ENCODE measurements at regions not wholly inside any gene's neighbourhood (a gene's known extent, or its start where the extent isn't known, plus 50 kb on each side); places are given as distances from the start of the nearest gene placed in this dataset.

DNA sequence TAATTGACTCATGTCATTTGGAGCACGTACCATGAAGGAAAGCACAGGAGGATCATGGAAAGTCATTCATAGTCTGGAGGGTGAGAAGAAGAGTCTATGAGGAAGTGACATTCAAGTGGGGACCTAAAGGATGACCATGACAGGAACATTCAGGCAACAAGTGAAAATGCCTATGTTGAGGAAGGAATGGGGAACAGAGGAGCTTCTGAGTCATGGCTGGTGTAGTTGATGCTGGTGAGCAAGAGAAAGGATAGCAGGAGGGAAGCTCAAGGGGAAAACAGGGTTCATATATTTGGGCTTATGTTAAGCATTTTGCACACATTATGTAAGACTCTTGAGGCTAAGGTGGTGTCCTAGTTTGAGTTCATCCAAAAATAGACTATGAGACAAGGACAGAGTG is 318.6 kb downstream of the HNRNPD start:
- Histone ChIP-seq H3K9ac (ENCODE audit: low read length) (no peak overlapping the region), H3K27me3 (ENCODE audit: control insufficient read depth, insufficient read depth, low read length) (no peaks in the 10 kb centered on the region), H3K36me3 (ENCODE audit: control insufficient read depth, insufficient read depth, low read length) (no peaks in the 10 kb centered on the region), H3K4me3 (ENCODE audit: low read length) (no peak overlapping the region), H3K4me1 (ENCODE audit: control insufficient read depth, insufficient read depth, low read length) (no peaks in the 10 kb centered on the region), H3K9me3 (ENCODE audit: control insufficient read depth, low read length) (no peaks in the 10 kb centered on the region)

DNA sequence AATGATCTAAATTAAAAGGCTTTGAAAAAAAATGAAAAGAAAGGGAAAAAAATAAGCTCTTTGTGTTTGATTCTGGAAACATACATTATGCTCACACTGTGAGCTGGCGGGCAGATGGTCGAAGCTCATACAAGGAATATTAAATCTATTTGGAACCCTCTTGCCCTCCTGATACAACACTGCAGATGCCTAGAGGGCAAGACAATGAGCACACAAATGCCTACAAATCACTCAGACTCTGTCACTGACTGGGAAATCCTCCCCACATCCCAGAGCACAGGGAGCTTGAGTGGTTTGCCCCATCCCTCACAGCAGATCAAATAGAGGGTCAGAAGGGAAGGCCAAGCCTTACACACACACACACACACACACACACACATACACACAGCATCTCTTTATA is 320.4 kb downstream of the HNRNPD start:
- no peak overlapping the region for H3K9ac ChIP-seq (ENCODE audit: low read length)
- H3K4me1 ChIP-seq (ENCODE audit: control insufficient read depth, insufficient read depth, low read length), result no peaks in the 10 kb centered on the region
- no peak overlapping the region for H3K4me3 ChIP-seq (ENCODE audit: low read length)
- H3K27me3 ChIP-seq (ENCODE audit: control insufficient read depth, insufficient read depth, low read length), result no peaks in the 10 kb centered on the region
- no peaks in the 10 kb centered on the region for H3K36me3 ChIP-seq (ENCODE audit: control insufficient read depth, insufficient read depth, low read length)
- no peaks in the 10 kb centered on the region for H3K9me3 ChIP-seq (ENCODE audit: control insufficient read depth, low read length)

DNA sequence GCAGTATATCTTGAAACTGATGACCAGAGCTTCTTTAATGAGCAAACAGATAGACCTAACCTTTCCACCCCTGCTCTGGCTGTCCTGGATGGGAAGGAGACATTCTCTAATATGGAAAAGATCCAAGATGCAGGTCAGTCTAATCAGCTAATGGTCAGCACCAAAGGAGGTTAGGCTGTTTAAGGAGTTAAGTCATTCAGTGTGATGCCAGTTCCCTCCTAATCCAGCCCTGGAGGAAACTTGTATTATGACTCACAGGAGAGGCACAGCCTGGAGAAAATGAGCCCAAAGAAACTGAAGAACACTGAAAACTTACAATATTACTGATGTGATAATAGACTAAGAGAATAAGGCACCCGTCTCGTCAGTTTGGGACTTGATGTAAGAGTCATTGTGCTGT is 323.0 kb downstream of the HNRNPD start:
- Histone ChIP-seq H3K36me3 (ENCODE audit: control insufficient read depth, insufficient read depth, low read length) (no peaks in the 10 kb centered on the region), H3K4me1 (ENCODE audit: control insufficient read depth, insufficient read depth, low read length) (no peaks in the 10 kb centered on the region), H3K9me3 (ENCODE audit: control insufficient read depth, low read length) (no peaks in the 10 kb centered on the region), H3K9ac (ENCODE audit: low read length) (no peak overlapping the region), H3K4me3 (ENCODE audit: low read length) (no peak overlapping the region), H3K27me3 (ENCODE audit: control insufficient read depth, insufficient read depth, low read length) (no peaks in the 10 kb centered on the region)

DNA sequence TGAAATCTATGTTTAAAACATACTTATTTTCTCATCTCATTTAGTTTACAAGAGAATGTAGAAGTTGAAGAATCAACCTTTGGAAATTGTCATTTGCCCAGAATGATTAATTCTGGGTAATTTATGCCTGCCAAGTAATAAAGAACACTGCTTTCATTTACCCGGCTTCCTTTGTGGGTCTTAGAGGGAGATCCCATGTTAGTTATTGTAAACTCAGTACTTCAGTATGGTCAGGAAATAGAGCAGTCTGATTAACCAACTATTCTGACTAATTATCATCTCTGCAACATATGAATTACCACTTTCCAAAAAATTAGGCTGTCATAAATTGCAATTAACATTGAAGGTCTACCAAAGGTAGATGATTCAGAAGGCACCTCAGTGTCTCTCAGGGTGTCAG is 324.5 kb downstream of the HNRNPD start:
- peaks cover 5% of the 10 kb centered on the region for H3K27me3 ChIP-seq (ENCODE audit: control insufficient read depth, insufficient read depth, low read length)
- H3K4me3 ChIP-seq (ENCODE audit: low read length), result no peak overlapping the region
- no peaks in the 10 kb centered on the region for H3K36me3 ChIP-seq (ENCODE audit: control insufficient read depth, insufficient read depth, low read length)
- no peaks in the 10 kb centered on the region for H3K9me3 ChIP-seq (ENCODE audit: control insufficient read depth, low read length)
- no peaks in the 10 kb centered on the region for H3K4me1 ChIP-seq (ENCODE audit: control insufficient read depth, insufficient read depth, low read length)
- H3K9ac ChIP-seq (ENCODE audit: low read length), result no peak overlapping the region

DNA sequence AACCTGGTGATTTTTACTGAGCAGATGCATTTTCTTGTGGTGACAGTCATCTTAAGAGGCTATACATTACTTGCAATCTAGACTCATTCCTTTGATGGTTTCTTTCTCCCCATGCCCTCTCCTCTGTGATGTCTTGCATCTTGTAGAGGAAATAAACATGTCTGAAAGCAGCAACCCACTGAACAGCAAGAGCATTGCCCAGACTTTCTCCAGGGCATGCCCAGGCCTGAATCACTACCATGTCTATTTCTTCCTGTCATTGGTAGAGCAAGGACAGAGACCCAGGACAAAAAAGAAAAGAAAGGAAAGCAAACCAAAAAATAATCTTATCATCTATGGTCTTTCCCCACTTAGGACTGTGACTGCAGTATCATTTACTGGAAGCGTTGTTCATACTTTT is 326.1 kb downstream of the HNRNPD start:
- H3K9me3 ChIP-seq (ENCODE audit: control insufficient read depth, low read length), result no peaks in the 10 kb centered on the region
- H3K27me3 ChIP-seq (ENCODE audit: control insufficient read depth, insufficient read depth, low read length), result peaks cover 11% of the 10 kb centered on the region
- H3K36me3 ChIP-seq (ENCODE audit: control insufficient read depth, insufficient read depth, low read length), result no peaks in the 10 kb centered on the region
- H3K9ac ChIP-seq (ENCODE audit: low read length), result no peak overlapping the region
- peaks cover 11% of the 10 kb centered on the region for H3K4me1 ChIP-seq (ENCODE audit: control insufficient read depth, insufficient read depth, low read length)
- H3K4me3 ChIP-seq (ENCODE audit: low read length), result no peak overlapping the region

DNA sequence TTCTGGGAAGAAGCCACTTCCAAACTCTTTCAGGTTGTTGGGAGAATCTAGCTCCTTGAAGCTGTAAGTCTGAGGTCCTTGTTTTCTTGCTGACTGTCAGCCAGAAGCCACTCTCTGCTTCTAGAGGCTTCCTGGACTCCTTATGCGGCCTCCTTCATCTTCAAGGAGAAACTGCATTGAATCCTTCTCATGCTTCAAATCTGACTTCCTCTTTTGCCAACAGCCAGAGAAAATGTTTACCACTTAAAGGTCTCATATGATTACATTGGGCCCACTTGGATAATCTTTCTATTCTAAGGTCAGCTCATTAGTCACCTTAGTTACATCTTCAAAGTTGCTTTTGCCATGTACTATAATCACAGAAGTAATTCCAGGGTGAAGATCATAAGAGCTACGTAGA is 327.0 kb downstream of the HNRNPD start:
- H3K36me3 ChIP-seq (ENCODE audit: control insufficient read depth, insufficient read depth, low read length), result no peaks in the 10 kb centered on the region
- H3K4me3 ChIP-seq (ENCODE audit: low read length), result no peak overlapping the region
- H3K4me1 ChIP-seq (ENCODE audit: control insufficient read depth, insufficient read depth, low read length), result peaks cover 14% of the 10 kb centered on the region
- H3K9ac ChIP-seq (ENCODE audit: low read length), result no peak overlapping the region
- H3K27me3 ChIP-seq (ENCODE audit: control insufficient read depth, insufficient read depth, low read length), result peaks cover 11% of the 10 kb centered on the region
- no peaks in the 10 kb centered on the region for H3K9me3 ChIP-seq (ENCODE audit: control insufficient read depth, low read length)

DNA sequence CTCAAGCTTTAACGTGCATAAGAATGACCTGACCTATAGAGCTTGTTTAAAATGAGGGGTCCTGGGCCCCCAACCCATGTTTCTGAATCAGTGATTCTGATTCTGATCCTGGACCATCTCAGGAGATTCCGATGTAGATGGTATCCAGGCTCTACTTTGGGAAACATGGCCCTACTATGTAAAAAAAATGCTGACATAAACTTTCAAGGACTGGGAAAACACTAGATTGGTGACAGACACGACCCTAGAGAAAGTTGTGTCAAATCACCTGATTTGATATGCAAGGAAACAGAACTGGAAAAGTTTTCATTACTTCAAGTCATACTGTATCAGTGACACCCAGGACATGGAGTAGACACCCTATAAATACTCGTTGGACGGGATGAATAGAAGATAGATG is 328.5 kb downstream of the HNRNPD start:
- no peaks in the 10 kb centered on the region for H3K36me3 ChIP-seq (ENCODE audit: control insufficient read depth, insufficient read depth, low read length)
- peaks cover 11% of the 10 kb centered on the region for H3K27me3 ChIP-seq (ENCODE audit: control insufficient read depth, insufficient read depth, low read length)
- no peak overlapping the region for H3K4me3 ChIP-seq (ENCODE audit: low read length)
- H3K9ac ChIP-seq (ENCODE audit: low read length), result no peak overlapping the region
- peaks cover 14% of the 10 kb centered on the region for H3K4me1 ChIP-seq (ENCODE audit: control insufficient read depth, insufficient read depth, low read length)
- H3K9me3 ChIP-seq (ENCODE audit: control insufficient read depth, low read length), result no peaks in the 10 kb centered on the region

DNA sequence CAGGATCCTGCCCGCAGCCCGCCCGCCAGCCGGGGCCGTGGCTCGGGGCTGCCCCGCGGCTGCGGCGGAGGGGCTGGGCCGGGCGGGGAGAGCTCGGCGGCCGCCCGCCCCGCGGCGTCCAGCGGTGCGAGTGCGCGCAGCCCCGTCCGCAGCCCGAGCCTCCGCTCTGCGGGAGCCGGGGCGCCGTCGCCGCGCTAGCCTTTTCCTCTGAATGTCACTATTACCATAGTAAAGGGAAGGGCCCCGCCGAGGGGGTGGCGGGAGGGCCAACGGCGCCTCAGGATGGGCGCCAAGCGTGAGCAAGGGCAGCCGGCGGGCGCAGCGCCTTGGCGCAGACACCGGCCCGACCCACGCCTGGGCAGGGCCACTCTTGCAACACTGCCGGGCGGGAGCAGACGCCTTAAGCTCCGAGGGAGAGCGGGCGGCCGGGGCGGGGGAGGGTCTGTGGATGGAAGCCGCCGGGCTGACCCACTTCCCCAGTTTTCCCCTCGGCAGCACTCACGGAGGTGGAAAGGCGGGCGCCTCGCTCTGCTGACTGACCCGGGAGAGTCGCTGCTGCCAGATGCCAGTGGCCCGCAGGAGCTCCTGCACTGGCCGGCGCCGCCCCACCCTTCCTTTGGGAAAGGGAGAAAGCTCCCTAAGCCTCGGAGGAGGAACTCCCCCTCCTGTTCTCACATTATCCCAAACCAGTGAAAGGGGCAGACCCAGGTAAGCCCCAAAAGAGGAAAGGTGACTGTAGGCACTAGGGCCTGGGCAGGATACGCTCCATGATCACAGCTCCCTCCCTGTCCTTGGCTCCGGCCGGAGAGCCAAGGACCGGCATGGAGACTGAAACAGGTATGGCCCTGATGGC is 329.4 kb downstream of the HNRNPD start:
- peaks cover 14% of the 10 kb centered on the region for H3K4me1 ChIP-seq (ENCODE audit: control insufficient read depth, insufficient read depth, low read length)
- no peaks in the 10 kb centered on the region for H3K9me3 ChIP-seq (ENCODE audit: control insufficient read depth, low read length)
- H3K27me3 ChIP-seq (ENCODE audit: control insufficient read depth, insufficient read depth, low read length), result peaks cover 11% of the 10 kb centered on the region
- H3K36me3 ChIP-seq (ENCODE audit: control insufficient read depth, insufficient read depth, low read length), result no peaks in the 10 kb centered on the region
- H3K4me3 ChIP-seq (ENCODE audit: low read length), result no peak overlapping the region
- no peak overlapping the region for H3K9ac ChIP-seq (ENCODE audit: low read length)

DNA sequence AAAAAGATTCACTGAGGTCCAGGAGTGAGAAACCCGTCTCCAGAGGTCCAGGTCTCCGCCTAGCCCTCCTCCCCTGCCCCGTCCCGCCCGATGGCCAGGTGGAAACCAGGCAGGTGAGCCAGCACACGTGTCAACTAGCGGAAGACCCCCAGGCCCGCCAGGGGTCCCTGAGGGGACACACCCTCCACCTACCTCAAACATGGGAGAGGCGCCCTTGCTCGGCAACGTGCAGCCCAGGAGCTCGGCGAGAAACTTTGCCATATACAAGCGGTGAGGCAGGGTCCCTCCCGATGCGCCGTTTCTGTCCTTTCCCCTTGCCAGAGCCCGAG is 330.0 kb downstream of the HNRNPD start:
- Histone ChIP-seq H3K36me3 (ENCODE audit: control insufficient read depth, insufficient read depth, low read length) (no peaks in the 10 kb centered on the region), H3K4me3 (ENCODE audit: low read length) (peak overlapping the region; percentile 21), H3K9me3 (ENCODE audit: control insufficient read depth, low read length) (no peaks in the 10 kb centered on the region), H3K4me1 (ENCODE audit: control insufficient read depth, insufficient read depth, low read length) (peaks cover 14% of the 10 kb centered on the region), H3K27me3 (ENCODE audit: control insufficient read depth, insufficient read depth, low read length) (peaks cover 11% of the 10 kb centered on the region), H3K9ac (ENCODE audit: low read length) (peak overlapping the region; percentile 23)

DNA sequence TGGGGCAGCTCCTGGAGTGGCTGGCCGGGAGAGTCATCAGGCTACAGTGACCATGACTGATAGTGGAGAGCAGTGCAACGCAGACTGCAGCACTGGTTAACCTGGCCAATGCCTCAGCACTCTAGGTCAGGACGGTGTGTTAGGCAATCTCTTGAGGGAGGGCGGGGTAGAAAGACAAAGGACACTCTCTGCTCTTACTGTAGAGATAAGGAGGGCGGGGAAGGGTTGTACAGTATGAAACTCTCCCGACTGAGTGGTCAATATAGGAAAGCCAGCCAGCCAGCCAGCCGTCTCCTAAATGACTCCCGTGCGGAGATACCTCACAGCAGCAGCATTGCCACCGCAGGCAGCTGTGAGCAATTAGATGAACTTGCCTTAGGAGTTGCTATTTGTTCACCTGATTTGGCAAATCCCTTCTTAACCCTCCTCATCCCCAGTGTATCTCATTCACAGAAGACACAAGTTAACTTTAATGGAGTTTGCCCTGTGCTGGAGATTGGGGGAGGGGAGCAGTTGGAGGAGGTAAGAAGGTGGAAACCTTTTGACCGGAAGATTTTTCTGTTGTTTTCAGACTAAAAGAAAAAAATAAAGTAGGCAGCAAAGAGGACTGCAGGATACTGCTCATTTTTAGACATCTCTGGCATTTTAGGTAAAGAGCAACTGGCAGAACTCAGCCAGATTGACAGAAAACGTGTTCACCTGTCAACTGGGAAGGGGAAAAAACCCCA is 330.5 kb downstream of the HNRNPD start:
- Histone ChIP-seq H3K4me3 (ENCODE audit: low read length) (peak overlapping the region; percentile 21), H3K36me3 (ENCODE audit: control insufficient read depth, insufficient read depth, low read length) (no peaks in the 10 kb centered on the region), H3K27me3 (ENCODE audit: control insufficient read depth, insufficient read depth, low read length) (peaks cover 11% of the 10 kb centered on the region)

DNA sequence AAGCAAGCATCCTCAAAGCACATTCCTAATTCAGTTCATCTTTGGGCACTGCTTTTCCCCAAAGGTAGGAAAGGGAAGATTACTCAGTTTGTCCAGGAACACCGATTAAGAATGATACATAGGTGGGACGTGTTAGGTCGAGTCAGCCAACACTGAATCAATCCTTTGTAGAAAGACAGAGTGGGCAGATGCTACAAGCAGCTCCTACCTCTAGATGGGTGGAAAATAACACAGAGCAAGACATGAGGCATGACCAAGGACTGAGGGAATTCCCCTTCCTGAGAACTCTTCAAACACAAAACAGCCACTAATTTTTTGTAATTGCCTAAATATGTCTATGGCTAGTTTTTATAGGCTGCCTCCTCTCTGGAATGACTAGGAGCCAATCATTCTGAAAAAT is 331.7 kb downstream of the HNRNPD start:
- H3K9me3 ChIP-seq (ENCODE audit: control insufficient read depth, low read length), result no peaks in the 10 kb centered on the region
- H3K27me3 ChIP-seq (ENCODE audit: control insufficient read depth, insufficient read depth, low read length), result peaks cover 11% of the 10 kb centered on the region
- peaks cover 14% of the 10 kb centered on the region for H3K4me1 ChIP-seq (ENCODE audit: control insufficient read depth, insufficient read depth, low read length)
- H3K9ac ChIP-seq (ENCODE audit: low read length), result no peak overlapping the region
- H3K36me3 ChIP-seq (ENCODE audit: control insufficient read depth, insufficient read depth, low read length), result no peaks in the 10 kb centered on the region
- H3K4me3 ChIP-seq (ENCODE audit: low read length), result no peak overlapping the region

More for the DNA sequence above, 330.5 kb downstream of the HNRNPD start:
- Histone ChIP-seq H3K4me1 (ENCODE audit: control insufficient read depth, insufficient read depth, low read length) (peaks cover 14% of the 10 kb centered on the region), H3K9ac (ENCODE audit: low read length) (peak overlapping the region; percentile 23), H3K9me3 (ENCODE audit: control insufficient read depth, low read length) (no peaks in the 10 kb centered on the region)

DNA sequence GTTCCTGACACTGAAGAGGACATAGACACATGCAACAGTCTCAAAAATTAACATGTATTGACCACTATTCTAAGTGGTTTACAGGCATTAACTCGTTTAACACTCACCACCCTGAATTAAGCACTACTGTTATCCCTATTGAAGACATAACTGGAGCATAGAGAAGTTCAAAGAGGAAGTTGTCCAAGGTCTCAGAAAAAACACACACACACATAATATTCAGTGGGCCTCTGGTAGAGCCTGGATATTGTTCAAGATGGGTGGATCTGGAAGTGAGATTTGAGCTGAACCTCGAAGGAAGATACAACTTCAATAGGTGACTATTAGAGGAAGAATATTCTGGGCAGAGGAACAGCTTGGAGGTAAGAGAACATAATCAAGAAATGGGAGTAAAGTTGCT is 334.9 kb downstream of the HNRNPD start:
- H3K36me3 ChIP-seq (ENCODE audit: control insufficient read depth, insufficient read depth, low read length), result no peaks in the 10 kb centered on the region
- no peaks in the 10 kb centered on the region for H3K9me3 ChIP-seq (ENCODE audit: control insufficient read depth, low read length)
- H3K4me3 ChIP-seq (ENCODE audit: low read length), result no peak overlapping the region
- H3K9ac ChIP-seq (ENCODE audit: low read length), result no peak overlapping the region
- H3K4me1 ChIP-seq (ENCODE audit: control insufficient read depth, insufficient read depth, low read length), result peaks cover 14% of the 10 kb centered on the region
- peaks cover 6% of the 10 kb centered on the region for H3K27me3 ChIP-seq (ENCODE audit: control insufficient read depth, insufficient read depth, low read length)

All from mucosa of stomach (tissue), 1 donor.